ENCODE measurements at regions not wholly inside any gene's neighbourhood (a gene's known extent, or its start where the extent isn't known, plus 50 kb on each side); places are given as distances from the start of the nearest gene placed in this dataset.
A peak's percentile ranks its signal among the peaks of the same experiment; 100 is the strongest.

DNA sequence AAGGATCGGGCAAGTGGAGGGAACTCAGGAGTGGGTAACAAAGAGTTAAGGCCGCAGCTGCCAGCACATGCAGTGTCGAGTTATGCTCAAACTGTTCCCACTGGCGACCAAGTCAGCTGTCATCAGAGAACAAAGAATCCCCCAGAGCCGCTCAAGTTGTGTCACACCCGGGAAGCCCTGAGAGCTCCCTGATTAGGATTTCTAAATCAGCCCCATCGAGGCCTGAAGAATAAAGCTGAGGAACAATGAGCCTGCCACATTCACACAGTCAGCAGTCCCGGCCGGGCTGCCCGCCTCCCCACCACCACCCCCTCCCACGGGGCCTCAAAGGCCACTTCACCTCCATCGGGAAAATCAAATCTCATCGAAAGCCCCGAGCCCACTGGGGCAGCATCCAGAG is 84.5 kb downstream of the SOX9 start:
- Mint-ChIP-seq H3K4me3 (no peak overlapping the region), H3K36me3 (no peaks in the 10 kb centered on the region), H3K4me1 (peaks cover 16% of the 10 kb centered on the region), H3K9me3 (no peaks in the 10 kb centered on the region), H3K27me3 (ENCODE audit: low read depth) (peaks cover 9% of the 10 kb centered on the region), H3K27ac (no peak overlapping the region)
- ChIA-PET CTCF (interaction anchor here (1.0 to 1.2 kb wide), 2 partner anchors 53 to 352 kb away, joined by 3 to 4 read pairs; no protein-coding TSS in a partner anchor), POLR2A (interaction anchor here (0.5 kb wide), 1 partner anchor 191 kb away, joined by 3 read pairs; no protein-coding TSS in a partner anchor)
- peak; percentile 20; the same call in 1 of the 2 replicates for ATAC-seq
- DNase-seq (ENCODE audit: low spot score), result no peak
- TF ChIP-seq ZNF396 (CRISPR knock-in tag; IDR thresholded peaks at IDR 0.05; ENCODE audit: borderline replicate concordance) (no peak), TEAD1 (CRISPR knock-in tag; IDR thresholded peaks at IDR 0.05) (no peak), ZNF138 (CRISPR knock-in tag; conservative IDR thresholded peaks at IDR 0.05) (no peak), NR2C2 (CRISPR knock-in tag; IDR thresholded peaks at IDR 0.05) (no peak), FOXK1 (CRISPR knock-in tag; IDR thresholded peaks at IDR 0.05) (no peak)

DNA sequence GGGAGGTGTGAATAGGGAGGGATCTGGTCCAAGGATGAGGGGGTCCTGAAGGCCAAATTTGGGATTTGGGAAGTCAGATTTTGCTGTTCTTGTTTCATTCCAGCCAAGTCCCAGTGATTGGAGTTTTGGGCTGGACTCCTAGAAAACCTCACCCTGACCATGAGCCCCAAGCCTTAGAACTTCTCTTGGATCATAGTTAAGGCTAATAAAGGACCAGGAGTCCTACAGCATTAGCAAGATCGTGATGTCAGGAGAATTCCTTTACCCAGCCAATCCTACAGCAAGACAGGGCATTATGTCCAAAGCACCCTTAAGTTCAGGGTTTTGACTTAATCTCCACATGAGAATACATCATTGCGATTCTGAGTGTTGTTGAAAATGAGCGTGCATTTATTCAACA is 85.0 kb downstream of the SOX9 start:
- DNase-seq (ENCODE audit: low spot score) (no peak), ATAC-seq (no peak)
- Mint-ChIP-seq H3K36me3 (no peaks in the 10 kb centered on the region), H3K9me3 (no peaks in the 10 kb centered on the region), H3K27me3 (ENCODE audit: low read depth) (peaks cover 9% of the 10 kb centered on the region), H3K27ac (no peak overlapping the region), H3K4me1 (peaks cover 16% of the 10 kb centered on the region), H3K4me3 (no peak overlapping the region)
- ChIA-PET CTCF (interaction anchor here (1.0 to 1.2 kb wide), 2 partner anchors 53 to 351 kb away, joined by 3 to 4 read pairs; no protein-coding TSS in a partner anchor), POLR2A (interaction anchor here (0.5 kb wide), 1 partner anchor 190 kb away, joined by 3 read pairs; no protein-coding TSS in a partner anchor)
- TF ChIP-seq GTF2I (CRISPR knock-in tag; conservative IDR thresholded peaks at IDR 0.05) (no peak), RELA (CRISPR knock-in tag; IDR thresholded peaks at IDR 0.05; ENCODE audit: borderline replicate concordance) (no peak)
- TF ChIP-seq, protein P1, sequence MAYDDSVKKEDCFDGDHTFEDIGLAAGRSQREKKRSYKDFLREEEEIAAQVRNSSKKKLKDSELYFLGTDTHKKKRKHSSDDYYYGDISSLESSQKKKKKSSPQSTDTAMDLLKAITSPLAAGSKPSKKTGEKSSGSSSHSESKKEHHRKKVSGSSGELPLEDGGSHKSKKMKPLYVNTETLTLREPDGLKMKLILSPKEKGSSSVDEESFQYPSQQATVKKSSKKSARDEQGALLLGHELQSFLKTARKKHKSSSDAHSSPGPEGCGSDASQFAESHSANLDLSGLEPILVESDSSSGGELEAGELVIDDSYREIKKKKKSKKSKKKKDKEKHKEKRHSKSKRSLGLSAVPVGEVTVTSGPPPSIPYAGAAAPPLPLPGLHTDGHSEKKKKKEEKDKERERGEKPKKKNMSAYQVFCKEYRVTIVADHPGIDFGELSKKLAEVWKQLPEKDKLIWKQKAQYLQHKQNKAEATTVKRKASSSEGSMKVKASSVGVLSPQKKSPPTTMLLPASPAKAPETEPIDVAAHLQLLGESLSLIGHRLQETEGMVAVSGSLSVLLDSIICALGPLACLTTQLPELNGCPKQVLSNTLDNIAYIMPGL (CRISPR knock-in tag; IDR thresholded peaks at IDR 0.05), result no peak
- TF ChIP-seq, protein P2, sequence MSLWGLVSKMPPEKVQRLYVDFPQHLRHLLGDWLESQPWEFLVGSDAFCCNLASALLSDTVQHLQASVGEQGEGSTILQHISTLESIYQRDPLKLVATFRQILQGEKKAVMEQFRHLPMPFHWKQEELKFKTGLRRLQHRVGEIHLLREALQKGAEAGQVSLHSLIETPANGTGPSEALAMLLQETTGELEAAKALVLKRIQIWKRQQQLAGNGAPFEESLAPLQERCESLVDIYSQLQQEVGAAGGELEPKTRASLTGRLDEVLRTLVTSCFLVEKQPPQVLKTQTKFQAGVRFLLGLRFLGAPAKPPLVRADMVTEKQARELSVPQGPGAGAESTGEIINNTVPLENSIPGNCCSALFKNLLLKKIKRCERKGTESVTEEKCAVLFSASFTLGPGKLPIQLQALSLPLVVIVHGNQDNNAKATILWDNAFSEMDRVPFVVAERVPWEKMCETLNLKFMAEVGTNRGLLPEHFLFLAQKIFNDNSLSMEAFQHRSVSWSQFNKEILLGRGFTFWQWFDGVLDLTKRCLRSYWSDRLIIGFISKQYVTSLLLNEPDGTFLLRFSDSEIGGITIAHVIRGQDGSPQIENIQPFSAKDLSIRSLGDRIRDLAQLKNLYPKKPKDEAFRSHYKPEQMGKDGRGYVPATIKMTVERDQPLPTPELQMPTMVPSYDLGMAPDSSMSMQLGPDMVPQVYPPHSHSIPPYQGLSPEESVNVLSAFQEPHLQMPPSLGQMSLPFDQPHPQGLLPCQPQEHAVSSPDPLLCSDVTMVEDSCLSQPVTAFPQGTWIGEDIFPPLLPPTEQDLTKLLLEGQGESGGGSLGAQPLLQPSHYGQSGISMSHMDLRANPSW (CRISPR knock-in tag; conservative IDR thresholded peaks at IDR 0.05; ENCODE audit: low read depth), result no peak
- TF ChIP-seq, protein P3, sequence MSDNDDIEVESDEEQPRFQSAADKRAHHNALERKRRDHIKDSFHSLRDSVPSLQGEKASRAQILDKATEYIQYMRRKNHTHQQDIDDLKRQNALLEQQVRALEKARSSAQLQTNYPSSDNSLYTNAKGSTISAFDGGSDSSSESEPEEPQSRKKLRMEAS (CRISPR knock-in tag; IDR thresholded peaks at IDR 0.05), result no peak
- TF ChIP-seq, protein P4, sequence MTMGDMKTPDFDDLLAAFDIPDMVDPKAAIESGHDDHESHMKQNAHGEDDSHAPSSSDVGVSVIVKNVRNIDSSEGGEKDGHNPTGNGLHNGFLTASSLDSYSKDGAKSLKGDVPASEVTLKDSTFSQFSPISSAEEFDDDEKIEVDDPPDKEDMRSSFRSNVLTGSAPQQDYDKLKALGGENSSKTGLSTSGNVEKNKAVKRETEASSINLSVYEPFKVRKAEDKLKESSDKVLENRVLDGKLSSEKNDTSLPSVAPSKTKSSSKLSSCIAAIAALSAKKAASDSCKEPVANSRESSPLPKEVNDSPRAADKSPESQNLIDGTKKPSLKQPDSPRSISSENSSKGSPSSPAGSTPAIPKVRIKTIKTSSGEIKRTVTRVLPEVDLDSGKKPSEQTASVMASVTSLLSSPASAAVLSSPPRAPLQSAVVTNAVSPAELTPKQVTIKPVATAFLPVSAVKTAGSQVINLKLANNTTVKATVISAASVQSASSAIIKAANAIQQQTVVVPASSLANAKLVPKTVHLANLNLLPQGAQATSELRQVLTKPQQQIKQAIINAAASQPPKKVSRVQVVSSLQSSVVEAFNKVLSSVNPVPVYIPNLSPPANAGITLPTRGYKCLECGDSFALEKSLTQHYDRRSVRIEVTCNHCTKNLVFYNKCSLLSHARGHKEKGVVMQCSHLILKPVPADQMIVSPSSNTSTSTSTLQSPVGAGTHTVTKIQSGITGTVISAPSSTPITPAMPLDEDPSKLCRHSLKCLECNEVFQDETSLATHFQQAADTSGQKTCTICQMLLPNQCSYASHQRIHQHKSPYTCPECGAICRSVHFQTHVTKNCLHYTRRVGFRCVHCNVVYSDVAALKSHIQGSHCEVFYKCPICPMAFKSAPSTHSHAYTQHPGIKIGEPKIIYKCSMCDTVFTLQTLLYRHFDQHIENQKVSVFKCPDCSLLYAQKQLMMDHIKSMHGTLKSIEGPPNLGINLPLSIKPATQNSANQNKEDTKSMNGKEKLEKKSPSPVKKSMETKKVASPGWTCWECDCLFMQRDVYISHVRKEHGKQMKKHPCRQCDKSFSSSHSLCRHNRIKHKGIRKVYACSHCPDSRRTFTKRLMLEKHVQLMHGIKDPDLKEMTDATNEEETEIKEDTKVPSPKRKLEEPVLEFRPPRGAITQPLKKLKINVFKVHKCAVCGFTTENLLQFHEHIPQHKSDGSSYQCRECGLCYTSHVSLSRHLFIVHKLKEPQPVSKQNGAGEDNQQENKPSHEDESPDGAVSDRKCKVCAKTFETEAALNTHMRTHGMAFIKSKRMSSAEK (CRISPR knock-in tag; IDR thresholded peaks at IDR 0.05; ENCODE audit: borderline replicate concordance), result no peak

DNA sequence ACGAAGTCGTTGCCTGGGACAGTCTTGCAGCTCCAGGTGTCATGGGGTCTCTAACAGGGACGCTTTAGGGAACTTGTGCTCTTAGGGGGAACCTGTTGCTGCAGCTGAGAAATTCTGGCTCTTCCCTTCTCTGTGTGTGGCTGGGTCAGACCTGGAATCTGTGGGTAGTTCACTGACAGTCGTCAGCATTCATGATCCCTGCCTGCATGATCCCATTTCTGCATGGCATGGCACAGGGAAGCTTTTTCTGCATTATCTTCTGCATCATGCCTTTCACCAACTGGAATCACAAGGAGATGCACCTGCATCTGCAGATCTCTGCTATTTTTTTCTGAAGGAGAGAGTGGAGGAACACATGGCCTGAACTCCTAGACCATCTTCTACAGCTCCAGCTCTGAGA is 85.6 kb downstream of the SOX9 start:
- TF ChIP-seq NFYB (CRISPR knock-in tag; conservative IDR thresholded peaks at IDR 0.05; ENCODE audit: low read depth) (no peak), CREM (CRISPR knock-in tag; IDR thresholded peaks at IDR 0.05) (no peak), JUN (CRISPR knock-in tag; IDR thresholded peaks at IDR 0.05) (no peak), ZNF232 (CRISPR knock-in tag; IDR thresholded peaks at IDR 0.05) (no peak)
- TF ChIP-seq, protein P5, sequence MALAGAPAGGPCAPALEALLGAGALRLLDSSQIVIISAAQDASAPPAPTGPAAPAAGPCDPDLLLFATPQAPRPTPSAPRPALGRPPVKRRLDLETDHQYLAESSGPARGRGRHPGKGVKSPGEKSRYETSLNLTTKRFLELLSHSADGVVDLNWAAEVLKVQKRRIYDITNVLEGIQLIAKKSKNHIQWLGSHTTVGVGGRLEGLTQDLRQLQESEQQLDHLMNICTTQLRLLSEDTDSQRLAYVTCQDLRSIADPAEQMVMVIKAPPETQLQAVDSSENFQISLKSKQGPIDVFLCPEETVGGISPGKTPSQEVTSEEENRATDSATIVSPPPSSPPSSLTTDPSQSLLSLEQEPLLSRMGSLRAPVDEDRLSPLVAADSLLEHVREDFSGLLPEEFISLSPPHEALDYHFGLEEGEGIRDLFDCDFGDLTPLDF (CRISPR knock-in tag; IDR thresholded peaks at IDR 0.05), result no peak
- no peaks in the 10 kb centered on the region for H3K9me3 Mint-ChIP-seq
- POLR2A ChIA-PET, result no interaction called here
- H3K4me3 Mint-ChIP-seq, result no peak overlapping the region
- H3K27me3 Mint-ChIP-seq (ENCODE audit: low read depth), result peaks cover 9% of the 10 kb centered on the region
- ATAC-seq, result no peak
- H3K27ac Mint-ChIP-seq, result no peak overlapping the region
- H3K4me1 Mint-ChIP-seq, result peaks cover 16% of the 10 kb centered on the region
- no peaks in the 10 kb centered on the region for H3K36me3 Mint-ChIP-seq
- CTCF ChIA-PET, result interaction anchor here (1.0 kb wide), 1 partner anchor 54 kb away, joined by 4 read pairs; no protein-coding TSS in a partner anchor
- no peak for DNase-seq (ENCODE audit: low spot score)

Measured in WTC11 (cell line).